Stomach (tissue), 4 donors: ENCODE measurements at regions not wholly inside any gene's neighbourhood (a gene's known extent, or its start where the extent isn't known, plus 50 kb on each side); places are given as distances from the start of the nearest gene placed in this dataset.
"Not testable (repeated sequence)": the region's sequence is repeated elsewhere in the genome, so short reads cannot be mapped to it uniquely, and the experiment has no call there.

ENCODE experiments used
- CTCF ChIP-seq, 7 experiments: fragments of 450-650 bp in 4 of 7; fragments of 200-600 bp in 3 of 7; sonication (generic) in 3 of 7; IDR thresholded peaks; one replicate each; pipeline ENCODE4 v1.5.1; 2016 to 2019; ENCODE audit warnings: antibody characterized with exemption in 7 of 7, control low read depth in 2 of 7, mild to moderate bottlenecking in 1 of 7
- EP300 ChIP-seq: sonication (generic); formaldehyde crosslinking; IDR thresholded peaks from one replicate; pipeline ENCODE4 v1.6.1; 2017; ENCODE audit warnings: antibody characterized with exemption
- POLR2A ChIP-seq, 4 donors: fragments of 450-650 bp; IDR thresholded peaks; one replicate each; pipeline ENCODE4 v1.6.1; 2016; ENCODE audit warnings: antibody characterized with exemption in 4 of 4, control low read depth in 2 of 4, mild to moderate bottlenecking in 1 of 4, moderate library complexity in 1 of 4
- POLR2AphosphoS5 ChIP-seq, 3 donors: sonication (generic); formaldehyde crosslinking; IDR thresholded peaks; one replicate each; pipeline ENCODE4 v1.6.1; 2016; ENCODE audit warnings: antibody characterized with exemption in 3 of 3

- TF ChIP-seq CTCF (IDR thresholded peaks at IDR 0.05); EP300; POLR2A (IDR thresholded peaks at IDR 0.05); POLR2AphosphoS5 (IDR thresholded peaks at IDR 0.05): not testable (repeated sequence)
Observed at GRCh38 chr1:68817505-68818210, 320.8 kb upstream of the DEPDC1 start.
